Skin of body (tissue), 1 donor: ENCODE measurements at regions not wholly inside any gene's neighbourhood (a gene's known extent, or its start where the extent isn't known, plus 50 kb on each side); places are given as distances from the start of the nearest gene placed in this dataset.

Experiments
- DNase-seq: peaks from one replicate; lab custom pipeline; 2025; lab: John Stamatoyannopoulos, UW

DNA sequence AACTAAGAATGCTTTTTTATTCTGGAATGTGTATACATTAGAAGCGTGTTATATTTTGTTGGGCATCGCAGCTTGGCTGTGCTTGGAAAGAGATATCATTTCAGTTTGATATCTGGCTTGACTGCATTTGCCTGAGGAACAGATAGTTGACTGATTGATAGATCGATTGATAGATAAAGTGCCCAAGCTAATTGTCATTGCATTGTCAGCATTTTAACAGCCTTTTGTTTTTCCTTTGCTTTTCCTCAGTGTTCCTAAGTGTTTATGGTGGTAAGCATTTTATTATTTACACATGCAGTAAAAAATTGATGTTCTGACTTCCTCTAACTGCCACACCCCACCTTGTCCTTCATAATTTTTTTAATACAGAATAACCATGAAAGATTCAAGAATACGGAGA lies 180.9 kb upstream of the GRIK2 start:
- DNase-seq, result no peak

DNA sequence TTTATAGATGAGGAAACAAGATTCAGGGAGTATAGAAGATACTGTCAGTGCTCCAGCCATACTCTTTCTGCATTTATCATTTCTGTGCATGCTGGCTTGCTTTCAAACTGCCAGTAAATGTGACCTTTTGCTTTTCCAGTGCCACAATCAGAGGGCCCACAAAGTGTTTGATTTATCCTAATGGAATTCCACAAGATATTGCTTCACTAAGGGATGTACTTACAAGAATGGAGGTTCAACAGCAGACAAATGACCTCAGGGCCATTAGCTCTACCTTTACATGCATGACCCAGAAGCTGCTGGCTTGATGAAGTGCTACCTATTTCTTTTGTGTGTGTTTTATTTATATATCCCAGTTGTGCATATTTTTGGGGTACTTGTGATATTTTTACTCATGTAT lies 171.5 kb upstream of the GRIK2 start:
- no peak for DNase-seq

DNA sequence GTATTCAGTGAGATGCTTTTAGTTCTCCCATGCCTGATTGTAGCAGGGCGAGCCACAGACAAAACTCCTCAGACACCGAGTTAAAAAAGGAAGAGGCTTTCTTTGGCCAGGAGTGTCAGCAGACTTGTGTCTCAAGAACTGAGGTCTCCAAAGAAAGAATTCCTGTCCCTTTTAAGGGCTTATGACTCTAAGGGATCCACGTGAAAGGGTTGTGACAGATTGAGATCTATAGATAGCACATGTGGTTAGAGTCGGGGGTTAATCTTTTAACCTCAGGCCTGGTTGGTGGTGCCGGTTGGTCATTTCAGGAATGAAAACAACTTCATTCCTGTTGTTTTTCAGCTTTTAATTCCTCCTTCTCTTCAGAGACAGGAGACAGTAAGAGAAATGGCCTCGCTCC lies 168.8 kb upstream of the GRIK2 start:
- DNase-seq, result no peak

DNA sequence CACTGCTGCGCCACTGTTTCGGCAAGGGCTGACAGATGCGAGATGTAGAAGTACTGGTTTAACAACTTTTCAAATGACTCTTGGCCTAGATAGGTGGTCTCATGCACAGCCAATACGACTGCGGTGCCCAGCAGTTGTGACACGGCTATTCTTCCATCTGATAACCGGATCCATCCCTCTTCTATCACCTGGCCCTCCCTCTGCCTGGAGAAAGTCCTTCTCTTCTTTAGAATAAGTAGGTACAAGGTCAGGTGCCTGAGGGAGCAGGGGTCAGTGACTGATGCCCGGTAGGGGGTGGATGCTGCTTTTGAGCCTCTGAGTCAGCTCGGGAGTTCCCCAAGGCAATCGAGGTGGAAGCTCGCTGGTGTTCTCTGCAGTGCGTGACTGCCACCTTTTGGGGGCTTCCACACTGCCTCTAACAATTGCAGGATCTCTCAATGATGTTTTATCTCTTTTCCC lies 166.8 kb upstream of the GRIK2 start:
- DNase-seq, result no peak

DNA sequence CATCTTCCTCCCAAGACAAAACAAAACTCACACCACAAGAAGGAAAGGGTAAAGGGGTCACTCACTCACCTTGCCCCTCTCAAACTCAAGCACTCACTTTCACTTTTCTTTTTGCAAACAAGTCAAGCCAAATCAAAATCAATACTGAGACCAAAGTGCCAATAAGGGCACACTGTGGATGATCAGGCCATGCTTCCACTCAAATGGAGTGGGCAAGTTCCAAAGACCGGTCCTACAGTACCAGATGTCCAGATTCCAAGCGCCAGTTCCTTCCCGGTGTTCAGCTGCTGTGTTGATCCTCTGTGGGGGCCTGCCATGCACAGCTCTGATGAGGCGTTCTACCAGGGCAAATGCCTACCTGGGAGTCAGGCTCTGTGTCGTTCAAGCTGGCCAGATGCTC lies 162.6 kb upstream of the GRIK2 start:
- no peak for DNase-seq

DNA sequence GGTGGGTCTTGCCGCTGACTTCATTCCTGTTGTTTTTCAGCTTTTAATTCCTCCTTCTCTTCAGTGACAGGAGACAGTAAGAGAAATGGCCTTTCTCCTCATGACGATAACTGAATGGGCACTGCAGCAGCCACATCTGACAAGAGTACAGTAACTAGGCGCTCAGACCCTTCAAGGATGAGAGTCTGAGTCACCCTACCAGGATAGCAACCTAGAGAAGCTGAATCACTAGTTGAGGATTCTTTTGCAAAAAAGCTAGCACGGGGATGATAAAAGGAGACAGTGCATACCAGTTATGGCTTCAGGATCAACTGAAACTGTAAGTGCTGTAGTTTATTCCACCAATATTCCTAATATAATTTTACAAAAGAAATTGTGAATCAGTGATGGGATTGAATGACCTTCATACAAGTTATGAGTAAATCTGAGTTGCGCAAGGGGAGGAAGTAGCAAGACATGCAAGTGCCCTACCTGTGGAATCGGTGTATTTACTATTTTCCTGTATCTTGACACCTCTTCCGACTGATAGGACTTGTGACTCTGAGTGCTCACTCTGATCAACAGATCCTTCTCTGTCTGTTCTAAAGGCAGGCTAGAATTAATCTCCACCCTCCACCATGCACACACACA lies 161.8 kb upstream of the GRIK2 start:
- DNase-seq, result no peak

DNA sequence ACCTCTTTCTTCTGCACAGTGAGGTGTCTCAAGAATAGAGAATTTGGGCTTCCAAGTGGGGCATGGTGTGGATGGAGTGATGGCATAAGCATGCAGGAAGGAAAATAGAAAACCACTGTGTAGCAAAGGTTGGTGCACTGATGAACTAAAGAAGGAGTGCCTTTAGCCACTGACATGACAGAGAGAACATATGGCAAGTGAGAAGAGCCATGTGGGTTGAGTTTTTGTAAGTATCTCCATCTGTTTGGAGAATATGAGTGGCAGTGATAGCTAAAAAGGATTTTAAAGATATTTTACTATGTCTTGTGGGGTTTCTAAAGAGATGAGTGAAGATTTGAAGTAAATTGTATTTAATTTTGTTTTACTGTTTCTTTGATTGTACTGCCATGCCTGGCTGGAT lies 160.5 kb upstream of the GRIK2 start:
- no peak for DNase-seq

DNA sequence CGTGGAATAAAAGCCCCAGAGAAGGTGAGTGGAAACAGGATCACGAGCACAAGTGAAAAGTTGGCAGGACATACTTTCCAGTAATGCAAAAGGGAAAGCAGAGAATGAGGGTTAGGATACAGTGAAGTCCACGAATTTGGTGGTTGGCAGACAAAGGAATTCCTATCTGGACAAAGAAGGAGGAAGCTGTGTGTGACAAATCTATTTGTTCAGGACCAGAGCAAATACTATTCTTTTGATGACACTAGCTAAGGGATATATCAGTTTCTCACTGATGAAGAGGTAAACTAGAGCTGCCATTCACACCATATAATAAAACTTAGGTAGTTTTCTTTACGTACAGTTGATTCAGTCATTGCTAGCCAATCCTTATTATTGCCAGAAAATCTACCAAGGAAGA lies 156.8 kb upstream of the GRIK2 start:
- DNase-seq, result no peak

DNA sequence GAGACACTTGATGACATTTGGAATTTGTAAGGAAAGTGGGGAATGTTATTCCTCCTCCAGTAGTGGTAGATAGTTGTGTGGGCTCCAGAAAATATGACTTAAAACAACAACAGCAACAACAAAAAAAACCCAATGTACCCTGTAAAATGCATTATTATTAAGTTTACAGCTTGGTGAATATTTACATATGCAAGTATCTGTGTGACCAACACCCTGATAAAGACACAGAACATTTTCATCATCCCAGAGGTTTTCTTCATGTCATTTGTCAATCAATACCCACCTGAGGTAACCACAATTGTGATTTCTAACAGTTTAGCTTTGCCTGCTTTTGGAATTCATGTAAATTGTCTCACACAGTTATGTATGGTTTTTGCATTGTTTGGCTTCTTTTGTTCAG lies 152.1 kb upstream of the GRIK2 start:
- DNase-seq, result no peak

DNA sequence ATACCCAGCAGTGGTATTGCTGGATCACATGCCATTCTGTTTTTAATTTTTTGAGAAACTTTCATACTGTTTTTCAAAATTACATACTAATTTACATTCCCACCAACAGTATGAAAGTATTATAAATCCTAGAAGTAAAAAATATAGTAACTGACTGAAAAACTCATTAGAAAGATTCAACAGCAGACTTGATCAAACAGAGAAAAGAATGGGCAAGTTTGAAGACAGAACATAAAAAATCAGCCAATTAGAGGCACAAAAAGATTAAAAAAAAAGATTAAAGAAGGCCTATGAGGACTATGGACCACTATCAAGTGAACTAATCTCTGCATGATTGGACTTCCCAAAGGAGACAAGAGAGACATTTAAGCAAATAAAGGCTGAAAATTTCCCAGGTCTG lies 144.0 kb upstream of the GRIK2 start:
- DNase-seq, result no peak

DNA sequence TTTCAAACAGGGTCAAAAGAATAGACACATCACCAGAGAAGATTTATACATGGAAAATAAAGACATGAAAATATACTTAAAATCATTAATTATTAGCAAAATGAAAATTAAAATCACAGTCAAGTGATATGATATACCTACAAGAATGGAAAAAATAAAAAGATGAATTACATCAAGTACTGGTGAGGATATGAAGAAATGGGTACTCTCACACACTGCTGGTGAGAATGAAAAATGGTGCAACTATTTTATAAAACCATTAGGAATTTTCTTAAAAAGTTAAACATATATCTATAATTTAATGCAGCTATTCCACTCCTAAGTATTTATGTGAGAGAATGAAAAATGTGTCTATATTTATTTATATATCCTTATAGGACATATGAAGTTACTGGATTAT lies 136.3 kb upstream of the GRIK2 start:
- DNase-seq, result no peak

DNA sequence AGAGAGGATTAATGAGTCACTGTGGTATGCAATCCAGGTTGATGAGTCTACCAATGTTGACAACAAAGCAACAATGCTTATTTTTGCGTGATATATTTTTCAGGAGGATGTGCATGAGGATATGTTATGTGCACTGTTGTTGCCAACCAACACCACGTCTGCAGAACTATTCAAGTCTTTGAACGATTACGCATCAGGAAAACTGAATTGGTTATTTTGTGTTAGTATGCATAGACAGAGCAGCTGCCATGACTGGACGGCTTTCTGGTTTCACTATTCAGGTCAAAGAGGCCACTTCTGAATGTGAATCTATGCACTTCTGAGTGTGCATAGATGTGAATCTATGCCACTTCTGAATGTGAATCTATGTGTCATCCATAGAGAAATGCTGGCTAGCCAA lies 134.0 kb upstream of the GRIK2 start:
- no peak for DNase-seq

DNA sequence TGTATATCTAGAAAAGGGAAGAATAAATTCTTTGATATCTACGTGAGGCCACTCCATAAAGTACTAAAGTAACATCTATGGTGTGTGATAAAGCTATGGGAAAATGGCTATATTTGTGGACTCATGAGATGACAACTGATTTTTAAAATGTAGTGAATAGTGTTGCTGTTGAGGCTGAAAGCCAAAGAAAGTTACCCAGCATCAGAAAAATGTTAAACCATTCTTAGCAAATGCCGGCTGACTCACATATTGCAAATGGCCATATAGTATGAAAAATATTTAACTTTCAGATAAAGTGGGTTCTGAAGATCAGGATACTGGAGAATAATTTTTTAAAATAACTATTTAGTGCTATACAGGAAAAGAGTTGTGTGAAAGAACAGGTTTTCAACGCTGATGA lies 129.9 kb upstream of the GRIK2 start:
- no peak for DNase-seq

DNA sequence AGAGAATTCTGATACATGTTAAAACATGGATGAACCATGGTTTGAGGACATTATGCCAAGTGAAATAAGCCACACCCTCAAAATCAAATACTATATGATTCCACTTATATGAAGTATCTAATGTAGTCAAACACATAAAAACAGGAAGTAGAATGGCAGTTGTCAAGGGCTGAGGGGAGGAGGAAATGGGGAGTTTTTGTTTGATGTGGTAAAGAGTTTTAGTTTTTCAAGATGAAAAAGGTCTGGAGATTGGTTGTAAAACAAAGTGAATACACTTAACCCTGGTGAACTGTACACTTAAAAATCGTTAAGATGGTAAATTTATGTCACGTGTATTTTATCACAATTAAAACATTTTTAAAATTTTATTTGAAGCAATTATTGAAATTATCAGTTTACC lies 127.4 kb upstream of the GRIK2 start:
- DNase-seq, result no peak

DNA sequence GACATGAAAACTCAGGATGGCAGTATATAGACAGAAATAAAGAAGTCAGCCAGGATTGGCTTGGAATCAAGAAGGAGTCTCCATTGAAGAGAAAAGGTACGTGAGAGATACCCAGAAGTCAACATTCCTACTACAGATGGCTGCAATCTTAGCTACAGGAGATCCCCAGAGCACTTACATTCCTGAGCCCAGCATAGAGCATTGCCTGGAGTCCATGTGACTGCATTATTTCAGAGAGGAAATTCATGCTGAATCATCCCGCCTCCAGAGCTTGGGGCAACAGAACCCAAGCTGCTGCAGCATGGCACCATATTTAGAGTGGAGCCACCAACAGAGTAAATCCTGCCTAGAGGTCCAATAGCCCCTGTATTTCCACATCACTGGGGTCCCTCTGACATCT lies 125.0 kb upstream of the GRIK2 start:
- no peak for DNase-seq

DNA sequence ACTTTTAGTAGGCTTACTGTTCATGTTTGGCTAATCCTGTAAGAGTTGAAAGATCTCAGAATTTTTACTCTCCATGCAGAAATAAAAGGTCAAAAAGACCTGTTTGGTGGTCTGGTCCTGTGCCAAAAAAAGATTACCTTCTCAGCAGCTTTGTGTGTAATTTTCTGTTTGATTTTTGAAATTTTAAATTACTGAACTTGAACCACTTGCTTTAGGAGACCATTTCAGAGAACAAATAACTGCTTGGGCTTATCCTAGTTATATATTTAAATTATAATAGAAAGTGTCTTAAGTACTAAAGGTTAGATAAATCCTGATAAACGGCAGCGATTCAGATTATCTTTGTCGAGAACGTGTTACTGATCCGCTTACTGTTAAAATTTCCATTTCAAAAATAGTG lies 118.3 kb upstream of the GRIK2 start:
- no peak for DNase-seq

DNA sequence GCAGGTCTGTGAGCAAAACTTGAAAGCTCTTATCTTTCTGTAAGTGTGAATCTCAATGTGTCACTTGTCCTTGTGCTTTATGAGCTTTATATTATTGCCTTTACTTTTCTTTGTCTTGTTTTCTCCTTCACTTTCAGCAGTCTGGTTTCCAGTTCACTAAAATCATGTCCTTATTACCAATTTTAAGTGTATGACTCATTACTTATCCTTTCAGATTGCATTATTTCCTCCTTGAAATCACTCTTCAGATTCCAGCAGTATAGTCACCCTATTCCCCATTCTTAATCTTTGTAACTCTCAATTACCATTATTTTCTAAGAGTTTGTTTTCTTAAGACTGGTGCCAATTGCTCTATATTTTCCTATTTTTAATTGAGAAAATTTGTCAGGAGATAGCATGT lies 117.4 kb upstream of the GRIK2 start:
- no peak for DNase-seq

DNA sequence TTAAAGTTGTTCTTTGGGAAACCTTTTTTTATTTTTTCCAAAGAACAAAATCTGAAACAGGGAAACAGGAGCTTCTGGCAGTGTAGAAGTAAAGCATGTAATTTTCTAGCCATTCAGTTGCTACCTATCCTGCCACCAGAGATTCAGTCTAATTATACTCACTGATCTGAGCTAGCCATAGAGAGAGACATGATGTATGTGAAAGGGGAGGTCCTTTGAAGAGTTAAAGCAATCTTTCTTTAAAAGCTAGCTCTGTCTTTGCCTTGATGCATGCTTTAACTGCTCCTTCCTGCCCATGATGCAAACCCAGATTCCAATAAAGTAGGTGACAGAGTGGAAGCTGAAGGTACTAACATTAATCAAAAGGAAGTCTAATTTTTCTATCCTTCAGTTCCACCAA lies 114.1 kb upstream of the GRIK2 start:
- no peak for DNase-seq

DNA sequence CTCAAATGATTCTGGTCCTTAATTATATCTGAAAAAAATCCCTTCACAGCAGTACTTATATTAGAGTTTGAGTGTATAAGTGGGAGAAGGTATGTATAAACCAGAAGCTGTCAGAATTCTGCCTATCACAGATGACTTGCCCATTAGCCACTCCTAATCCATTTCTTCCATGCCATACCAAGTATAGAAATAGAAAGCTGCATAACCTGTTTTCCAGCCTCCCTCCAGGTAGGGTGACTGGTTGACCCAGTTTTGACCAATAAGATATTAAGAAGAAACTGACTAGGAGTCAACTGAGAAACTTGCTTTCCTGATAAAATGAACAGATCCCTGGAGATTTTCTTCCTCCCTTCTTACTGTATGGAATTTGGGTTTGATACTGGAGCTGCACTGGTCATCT lies 112.2 kb upstream of the GRIK2 start:
- DNase-seq, result no peak

DNA sequence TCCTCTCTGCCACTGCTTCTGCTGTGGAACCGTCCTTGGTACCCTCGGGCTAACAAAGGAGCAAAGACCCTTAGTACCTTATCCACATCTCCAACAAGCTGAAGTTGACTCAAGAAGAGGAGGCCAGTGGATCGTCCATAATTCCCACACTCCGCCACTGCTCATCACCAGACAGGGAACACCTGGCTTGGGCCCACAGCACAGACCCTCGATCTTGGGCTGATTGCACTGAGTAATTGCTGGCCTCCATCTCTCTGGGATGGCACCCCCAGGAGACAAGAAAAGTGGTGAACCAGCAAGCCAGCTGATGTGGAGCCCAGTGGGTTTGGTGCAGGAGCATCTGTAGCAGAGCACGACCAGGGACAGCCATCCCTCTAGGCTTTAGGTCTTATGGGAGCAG lies 109.4 kb upstream of the GRIK2 start:
- DNase-seq, result no peak

DNA sequence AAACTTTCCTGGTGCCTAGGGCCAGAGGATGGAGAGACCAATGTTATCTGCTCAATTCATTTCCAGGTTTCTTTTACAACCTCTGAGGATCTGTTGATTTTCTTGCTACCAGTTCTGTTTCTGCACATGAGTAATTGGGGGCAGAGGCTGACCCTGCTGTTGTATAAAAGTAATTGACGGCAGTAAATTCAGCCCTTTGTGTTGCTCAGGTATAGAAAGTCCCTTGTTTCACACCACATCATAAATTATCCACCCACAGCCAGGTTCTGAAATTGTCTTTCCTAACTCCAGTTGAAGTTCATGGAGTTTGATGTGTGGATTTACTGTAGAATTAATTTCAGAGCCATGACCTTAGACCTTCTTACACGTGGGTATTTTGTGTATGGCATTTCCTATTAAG lies 107.4 kb upstream of the GRIK2 start:
- DNase-seq, result no peak

DNA sequence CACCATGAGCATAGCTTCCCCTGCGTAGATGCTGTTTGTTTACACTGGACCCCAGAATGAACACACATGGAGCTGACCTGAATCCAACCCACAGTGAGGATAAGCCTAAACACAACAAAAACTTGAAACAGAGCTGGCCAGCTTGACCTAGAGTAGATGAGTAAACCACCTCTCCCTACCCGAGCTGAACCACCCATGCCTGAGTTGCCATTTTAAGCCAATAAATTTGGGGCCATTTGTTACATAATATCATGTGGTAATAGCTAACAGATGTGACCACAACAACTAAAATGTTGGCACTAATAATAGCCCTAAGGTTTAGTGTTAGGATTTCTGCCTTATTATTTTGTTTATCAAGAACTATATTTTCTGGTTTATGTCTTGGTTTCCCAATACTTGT lies 103.2 kb upstream of the GRIK2 start:
- no peak for DNase-seq

DNA sequence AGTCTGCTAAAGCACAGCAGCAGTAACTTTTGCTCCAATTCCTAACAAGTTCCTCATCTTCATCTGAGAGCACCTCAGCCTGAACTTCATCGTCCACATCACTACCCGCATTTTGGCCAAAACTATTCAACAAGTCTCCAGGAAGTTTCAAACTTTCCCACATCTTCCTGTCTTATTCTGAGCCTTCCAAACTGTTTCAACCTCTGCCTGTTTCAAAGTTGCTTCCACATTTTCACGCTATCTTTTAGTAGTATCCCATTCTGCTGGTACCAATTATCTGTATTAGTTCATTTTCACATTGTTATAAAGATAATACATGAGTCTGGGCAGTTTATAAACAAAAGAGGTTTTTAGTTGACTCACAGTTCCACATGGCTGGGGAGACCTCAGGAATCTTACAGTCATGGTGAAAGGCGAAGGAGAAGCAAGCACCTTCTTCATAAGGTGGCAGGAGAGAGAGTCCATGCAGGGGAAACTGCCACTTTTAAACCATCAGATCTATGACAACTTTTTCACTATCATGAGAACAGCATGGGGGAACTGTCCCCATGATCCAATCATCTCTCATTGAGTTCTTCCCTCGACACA lies 99.4 kb upstream of the GRIK2 start:
- no peak for DNase-seq

DNA sequence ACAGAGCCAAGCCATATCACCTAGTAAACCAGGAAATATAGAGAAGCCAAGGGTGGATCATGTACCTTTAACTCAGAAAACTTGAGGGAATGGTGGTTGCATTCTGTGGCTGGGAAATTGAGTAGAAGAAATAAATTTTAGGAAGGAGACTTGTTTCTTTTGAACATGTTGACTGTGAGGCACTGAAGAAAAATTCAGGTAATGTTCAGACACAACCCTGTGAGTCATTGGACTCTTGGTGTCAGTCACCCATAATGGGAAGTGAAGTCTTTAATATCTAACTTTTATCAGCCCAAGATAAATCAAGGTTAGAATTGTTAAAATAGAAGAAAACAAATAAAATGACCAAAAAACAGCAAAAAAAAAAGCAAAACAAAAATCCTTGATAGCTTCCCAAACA lies 98.8 kb upstream of the GRIK2 start:
- no peak for DNase-seq
